Upper lobe of left lung (tissue), 4 donors: ENCODE measurements at regions not wholly inside any gene's neighbourhood (a gene's known extent, or its start where the extent isn't known, plus 50 kb on each side); places are given as distances from the start of the nearest gene placed in this dataset.

Source experiments
- CTCF ChIP-seq, 6 experiments: fragments of 450-650 bp in 4 of 6; fragments of 200-600 bp in 2 of 6; sonication (generic) in 2 of 6; IDR thresholded peaks; one replicate each; pipeline ENCODE4 v1.5.1; 2016 to 2019; ENCODE audit warnings: antibody characterized with exemption in 6 of 6
- EP300 ChIP-seq, 4 donors: sonication (generic); formaldehyde crosslinking; IDR thresholded peaks; one replicate each; pipeline ENCODE4 v1.5.1; 2017; ENCODE audit warnings: antibody characterized with exemption in 4 of 4, control low read depth in 2 of 4

GRCh38 chr7:115081772-115082171 lies 159.9 kb downstream of the MDFIC start:
- TF ChIP-seq CTCF (IDR thresholded peaks at IDR 0.05) (no peak), EP300 (IDR thresholded peaks at IDR 0.05) (no peak)
